Activated naive CD8-positive, alpha-beta T cell treated with anti-CD3 and anti-CD28 coated beads, Interleukin-2, amount 50 U/mL, for 16 hours (primary cell): ENCODE measurements at regions not wholly inside any gene's neighbourhood (a gene's known extent, or its start where the extent isn't known, plus 50 kb on each side); places are given as distances from the start of the nearest gene placed in this dataset.

Experiments
- DNase-seq: peaks from one replicate; pipeline ENCODE4 v3.0.0-alpha.2; 2020; ENCODE audit warnings: low read depth, low spot score

DNA sequence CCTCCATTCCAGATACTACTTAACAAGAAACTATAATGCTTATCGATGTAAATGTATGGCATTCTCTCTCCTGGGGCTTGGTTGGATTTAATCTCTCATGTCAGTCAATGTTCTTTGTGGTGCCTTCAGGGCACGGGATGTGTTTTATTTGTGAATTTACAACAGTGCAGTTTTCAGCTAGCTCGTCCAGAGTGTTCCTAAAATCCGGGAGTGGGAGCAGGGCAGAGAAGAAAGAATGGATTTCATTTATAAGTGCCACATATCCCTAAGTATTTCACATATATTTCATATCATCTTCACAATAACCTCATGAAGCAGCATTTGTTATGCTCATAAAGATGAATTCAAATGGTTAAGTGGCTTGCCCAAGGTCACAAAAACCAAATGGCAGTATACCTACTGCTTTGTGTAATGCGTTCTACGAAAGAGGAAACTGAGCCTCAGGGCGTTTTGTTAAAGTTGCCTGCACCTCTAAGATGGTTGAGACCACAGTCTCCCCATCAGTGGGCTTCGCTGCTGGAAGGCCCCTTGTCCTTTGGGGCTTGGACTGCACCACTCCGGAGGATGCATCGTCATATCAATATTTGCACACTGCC is 134.7 kb upstream of the MGAT5 start:
- DNase-seq = no peak

DNA sequence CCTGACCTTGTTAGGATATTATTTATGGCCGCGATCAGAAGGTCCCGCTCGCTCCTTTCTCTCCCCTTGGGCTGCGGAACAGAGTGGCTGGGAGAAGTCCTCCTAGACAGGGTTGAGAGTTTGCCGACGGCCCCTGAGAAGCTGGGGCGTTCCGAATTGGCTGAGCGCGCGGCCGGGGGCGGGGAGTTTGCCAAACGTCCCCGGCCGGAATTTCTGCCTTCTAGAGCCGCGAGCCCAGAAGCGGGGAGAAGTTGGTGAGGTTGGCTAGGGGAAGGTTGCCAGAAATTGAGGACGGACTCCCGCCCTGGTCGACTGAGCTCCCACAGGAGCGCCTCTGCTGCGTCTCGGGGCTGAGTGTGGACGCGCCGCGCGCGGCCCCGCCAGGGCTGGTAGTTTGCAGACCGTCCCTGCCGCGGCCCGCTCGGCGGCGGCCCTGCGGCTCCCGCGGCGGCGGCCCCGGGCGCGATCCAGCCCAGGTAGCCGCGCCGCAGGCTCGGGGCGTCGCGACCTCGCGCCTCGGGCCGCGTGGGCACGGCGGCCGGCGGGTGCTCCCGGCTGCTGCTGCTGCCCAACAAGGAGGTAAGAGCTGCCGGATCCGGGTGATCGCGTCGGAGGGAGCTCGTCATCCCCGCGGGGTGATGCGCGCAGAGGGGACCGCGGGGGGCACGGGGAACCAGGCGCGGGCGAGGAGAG is 134.0 kb upstream of the MGAT5 start:
- peak; percentile 53 for DNase-seq

DNA sequence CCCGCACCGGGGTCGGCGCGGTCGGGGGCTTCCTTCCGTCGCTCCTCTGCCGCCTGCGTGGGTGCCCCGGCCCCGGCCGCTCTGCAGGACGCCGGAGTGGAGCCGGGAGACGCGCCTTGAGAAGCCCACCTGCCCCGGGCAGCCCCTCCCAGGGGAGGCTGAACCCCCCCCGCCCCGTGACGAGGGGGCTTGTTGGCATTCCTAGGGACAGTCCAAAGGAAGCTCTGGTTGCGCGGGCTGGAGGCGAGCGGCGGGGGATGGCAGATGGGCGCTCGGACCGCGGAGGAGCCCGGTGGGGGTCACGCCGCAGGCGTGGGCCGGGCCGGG is 133.5 kb upstream of the MGAT5 start:
- no peak for DNase-seq

DNA sequence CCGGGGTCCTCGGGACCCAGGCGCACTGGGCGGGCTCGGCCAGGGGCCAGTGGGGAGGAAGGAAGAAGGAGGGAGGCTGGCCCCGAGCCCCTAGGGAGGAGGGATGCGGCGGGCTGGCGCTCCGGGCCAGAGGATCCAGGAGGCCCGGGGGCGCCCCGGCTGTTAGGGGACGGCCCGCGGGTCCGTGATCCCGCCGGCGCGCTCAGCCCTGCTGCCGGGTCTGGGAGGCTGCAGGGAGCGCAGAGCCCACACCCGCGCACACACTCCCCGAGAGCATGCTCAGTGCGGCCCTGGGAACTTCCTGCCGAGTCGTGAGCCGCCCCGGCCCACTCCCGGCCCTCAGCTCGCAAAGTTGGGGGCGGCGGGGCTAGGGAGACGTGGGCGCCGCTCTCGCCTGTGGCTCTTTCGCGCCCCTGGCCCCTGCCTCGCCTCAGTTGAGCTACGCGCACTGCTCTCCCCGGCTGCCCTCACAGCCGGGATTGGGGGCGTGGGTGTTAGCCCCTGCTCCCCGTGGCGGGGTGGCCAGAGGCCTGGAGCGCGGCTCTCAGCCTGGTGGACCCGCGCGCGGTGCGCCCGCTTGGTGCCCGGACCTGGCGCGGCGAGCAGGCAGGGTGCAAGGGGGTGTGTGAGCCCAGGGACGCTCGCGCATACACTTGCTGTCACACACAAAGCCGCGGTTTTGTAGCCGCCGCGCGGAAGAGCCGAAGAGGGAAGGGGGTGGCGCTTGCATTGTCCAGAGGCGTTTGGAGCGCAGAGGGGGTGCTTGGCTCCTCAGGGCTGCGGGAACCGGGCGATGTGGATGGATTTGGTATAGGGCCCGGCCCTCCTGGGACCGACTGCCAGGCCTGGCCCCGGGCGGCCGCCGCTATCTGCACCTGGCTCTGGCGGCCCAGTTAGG is 132.9 kb upstream of the MGAT5 start:
- peak; percentile 20 for DNase-seq

DNA sequence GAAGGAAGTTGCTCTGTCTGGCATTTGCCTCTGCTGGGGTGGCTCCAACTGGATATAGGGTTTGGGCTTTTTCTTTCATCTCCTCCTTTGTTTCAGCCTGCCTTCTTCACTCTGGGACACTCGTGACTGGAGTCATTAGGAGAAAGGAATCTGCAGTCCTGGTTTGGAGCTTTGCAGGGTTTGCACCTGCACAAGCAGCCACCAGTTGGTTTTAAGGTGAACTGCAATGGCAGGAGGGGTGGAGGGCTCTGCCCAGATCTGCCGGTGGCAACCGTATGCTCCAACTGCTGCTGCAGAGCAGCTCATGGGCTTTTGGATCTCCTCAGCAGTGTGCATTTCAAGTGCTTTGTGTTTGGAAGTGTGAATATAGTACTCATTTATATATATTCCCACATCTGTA is 131.3 kb upstream of the MGAT5 start:
- DNase-seq = no peak

DNA sequence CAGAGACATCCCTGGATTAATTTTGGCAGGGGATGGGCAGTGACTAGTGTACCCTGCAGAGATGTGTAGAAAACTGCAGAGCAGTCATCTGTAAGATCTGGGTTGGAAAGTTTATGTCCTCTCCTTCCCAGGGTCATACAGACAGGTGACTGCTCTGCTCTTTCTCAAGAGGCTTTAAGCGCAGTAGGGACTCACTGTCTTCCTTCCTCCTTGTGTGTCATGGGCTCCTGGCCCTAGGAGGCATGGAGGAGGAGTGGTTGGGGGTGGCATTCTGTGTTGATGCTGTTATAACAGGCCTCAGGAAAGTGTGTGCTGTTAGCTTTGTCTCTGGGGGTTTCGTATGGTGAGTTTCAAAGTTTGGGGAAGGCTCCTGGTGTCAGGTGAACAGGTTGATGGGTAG is 130.5 kb upstream of the MGAT5 start:
- no peak for DNase-seq

DNA sequence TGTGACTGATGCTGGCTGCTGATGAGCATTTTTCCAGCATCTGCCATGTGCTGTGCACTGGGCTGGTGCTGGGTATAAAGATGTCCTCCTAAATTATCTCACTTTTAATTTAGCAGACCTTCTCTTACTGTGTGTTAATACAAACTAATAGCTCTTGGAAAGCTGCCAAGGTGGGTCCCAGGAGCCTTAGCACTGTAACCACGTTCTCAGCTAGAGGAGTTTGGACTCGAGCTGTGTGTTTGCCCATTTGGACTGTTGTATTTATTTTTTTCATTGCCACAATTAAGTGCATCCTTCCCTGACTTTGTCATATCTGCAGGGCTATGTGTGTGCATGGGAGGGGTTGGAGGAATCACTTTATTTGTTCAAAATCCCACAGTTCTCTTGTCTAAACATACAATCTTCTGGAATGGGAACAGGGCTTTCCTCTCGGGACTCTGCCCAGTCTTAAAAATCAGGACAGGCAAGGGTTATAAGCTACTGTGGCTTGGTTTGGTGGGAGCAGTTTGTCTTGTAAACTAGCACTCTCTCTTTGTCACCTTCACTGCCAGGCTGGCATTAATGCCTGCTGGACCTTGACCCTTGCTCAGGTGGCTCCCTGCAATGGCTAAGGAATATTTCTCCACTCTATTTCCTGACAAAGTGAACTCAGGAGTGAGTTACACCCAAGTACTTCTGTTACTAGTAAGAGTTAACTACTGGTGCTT is 129.7 kb upstream of the MGAT5 start:
- DNase-seq = no peak

DNA sequence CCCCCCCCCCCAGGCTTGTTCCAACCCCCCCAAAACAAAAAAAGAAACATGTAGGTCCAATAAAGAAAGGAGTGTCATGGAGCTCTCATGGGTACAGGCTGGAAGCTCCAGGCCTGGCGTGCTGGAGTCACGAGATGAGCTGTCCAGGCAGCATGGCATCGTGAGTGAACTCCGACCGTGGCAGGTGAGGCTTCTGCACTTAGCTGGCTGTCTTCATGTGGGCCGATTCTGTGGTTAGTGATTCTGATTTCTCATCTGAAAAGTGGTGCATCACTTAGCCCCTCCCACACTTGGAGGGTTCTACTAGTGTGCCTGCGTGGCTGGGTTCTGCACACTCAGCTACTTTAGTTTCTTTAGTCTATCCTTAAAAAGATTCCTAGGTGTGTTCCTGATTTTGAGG is 126.4 kb upstream of the MGAT5 start:
- DNase-seq = peak; percentile 39

DNA sequence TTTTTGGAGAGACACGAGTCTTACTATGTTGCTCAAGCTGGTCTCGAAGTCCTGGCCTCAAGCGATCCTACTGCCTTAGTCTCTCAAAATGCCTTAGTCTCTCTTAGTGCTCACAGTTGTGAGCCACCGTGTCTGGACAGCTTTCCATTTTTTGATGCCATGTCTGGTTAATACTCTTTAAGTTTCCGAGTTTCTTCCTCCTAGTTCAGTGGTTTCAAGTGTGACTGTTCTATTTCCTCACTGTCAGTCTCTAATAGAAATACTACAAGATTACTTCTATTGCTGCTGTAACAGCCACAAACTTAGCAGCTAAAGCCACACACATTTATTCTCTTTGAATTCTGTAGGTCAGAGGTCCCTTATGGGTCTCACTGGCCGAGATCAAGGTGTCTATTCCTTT is 125.1 kb upstream of the MGAT5 start:
- DNase-seq = no peak

DNA sequence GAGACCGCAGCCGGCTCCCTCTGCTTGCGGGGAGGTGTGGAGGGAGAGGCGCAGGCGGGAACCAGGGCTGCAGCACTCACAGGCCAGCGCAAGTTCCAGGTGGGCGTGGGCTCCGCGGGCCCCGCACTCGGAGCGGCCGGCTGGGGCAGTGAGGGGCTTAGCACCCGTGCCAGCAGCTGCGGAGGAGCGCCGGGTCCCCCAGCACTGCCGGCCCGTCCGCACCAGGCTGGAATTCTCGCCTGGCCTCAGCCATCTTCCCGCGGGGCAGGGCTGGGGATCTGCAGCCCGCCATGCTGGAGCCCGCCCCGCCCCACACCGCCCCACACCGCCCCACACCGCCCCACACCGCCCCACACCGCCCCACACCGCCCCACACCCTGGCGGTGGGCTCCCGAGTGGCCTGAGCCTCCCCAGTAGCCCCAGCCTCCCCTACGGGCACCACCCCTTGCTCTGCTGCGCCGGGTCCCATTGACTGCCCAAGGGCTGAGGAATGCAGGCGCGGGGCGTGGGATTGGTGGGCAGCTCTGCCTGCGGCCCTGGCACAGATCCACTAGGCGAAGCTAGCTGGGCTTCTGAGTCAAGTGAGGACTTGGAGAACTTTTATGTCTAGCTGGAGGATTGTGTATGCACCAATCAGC is 123.9 kb upstream of the MGAT5 start:
- DNase-seq = no peak

DNA sequence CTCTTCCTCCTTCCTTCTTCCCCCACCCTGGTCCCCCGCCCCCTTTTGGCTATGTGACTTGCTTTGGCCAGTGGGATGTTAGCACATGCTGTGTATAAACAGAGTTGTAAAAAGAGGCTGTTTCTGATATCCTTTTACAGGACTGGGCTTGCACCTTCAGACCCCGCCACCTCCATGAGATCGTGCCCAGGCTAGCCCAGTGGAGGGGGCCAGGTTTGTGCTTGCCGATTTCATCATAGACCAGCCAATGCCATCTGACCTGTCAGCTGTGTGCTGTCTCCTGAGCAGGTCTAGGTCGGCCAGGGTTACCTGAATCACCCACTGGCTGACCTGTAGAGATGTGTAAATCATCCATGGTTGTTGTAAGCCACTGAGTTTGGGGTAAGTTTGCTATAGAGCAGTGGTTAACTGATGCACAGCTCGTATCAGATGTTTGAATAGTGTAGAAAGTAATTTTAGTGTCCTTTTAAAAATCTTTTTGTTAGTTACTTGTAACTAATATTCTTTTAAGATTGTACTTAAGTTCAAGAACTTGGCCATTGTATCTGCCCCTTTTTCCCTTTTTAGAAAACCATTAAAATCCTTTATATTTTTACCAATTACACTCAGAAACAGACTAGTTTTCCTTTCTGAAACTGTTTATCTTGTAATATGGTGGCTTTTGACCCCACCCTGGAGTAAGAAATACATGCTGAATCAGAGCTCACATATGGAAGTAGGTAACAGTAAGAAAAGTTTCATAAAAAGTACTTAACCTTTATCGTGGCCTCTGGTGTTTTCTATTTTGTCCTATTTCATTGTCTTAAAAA is 122.0 kb upstream of the MGAT5 start:
- no peak for DNase-seq

DNA sequence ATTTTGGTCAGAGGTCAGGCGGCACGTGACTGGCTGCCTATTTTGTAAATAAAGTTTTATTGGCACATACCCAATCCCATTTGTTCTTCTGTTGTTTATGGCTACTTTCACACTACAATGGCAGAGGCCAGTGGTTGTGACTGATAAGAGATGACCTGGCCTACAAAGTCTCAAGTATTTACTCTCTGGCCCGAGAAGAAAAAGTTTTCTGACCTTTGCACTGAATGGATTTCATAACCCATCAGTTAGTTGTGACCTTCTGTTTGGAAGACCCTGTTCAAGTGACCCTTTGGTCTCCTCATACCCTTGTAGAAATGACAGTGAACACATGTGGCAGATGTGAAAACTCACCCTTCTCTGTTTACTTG is 121.4 kb upstream of the MGAT5 start:
- DNase-seq = no peak

DNA sequence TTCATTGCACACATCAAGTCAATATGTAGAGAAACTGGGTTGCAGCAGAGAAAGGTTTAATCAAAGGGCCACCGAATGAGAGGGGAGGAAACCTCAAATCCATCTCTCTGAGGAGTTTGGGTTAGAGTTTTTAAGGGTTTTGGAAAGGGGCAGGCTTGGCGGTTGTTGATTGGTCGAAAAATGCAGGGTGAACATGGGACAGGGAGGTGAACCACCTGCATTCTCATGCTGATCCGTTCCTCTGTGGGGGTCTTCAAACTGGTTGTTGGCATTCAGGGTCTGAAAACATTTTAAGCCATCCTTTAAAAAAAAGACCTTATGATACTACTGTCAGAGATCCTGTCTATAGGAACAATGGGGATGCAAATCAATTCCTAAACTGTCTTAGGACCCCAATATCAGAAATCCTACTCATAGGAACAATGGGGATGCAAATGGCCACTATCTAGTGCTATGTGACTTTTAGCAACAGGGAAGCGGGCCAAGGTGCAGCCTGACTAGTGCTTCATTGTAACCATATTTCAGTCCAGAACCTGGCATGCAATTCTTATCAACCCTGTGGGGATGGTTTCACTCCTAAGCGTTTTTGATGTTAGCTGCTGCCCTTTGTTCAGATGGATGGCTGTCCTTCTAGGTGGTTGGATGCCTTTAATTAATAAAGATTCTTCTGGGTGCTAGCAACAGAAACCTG is 120.1 kb upstream of the MGAT5 start:
- no peak for DNase-seq

DNA sequence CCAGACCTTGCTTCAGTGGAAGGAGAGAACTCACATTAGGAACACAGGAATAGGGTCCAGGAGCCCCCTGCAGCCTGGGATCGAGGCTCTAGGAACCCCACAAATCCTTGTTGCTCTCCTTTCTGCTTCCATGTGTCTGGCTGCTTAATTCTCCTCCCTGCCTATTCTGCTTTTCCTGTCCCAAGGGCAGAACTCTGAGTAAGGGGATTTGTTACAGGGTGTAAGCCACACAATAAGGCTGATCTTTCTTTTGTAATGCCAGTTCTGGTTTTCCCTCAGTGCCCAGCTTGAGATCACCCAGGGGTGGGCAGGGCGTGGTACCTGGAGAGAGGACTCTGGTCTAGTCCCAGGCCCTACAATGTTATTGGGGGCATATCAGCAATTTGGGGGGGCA is 119.6 kb upstream of the MGAT5 start:
- DNase-seq = no peak

DNA sequence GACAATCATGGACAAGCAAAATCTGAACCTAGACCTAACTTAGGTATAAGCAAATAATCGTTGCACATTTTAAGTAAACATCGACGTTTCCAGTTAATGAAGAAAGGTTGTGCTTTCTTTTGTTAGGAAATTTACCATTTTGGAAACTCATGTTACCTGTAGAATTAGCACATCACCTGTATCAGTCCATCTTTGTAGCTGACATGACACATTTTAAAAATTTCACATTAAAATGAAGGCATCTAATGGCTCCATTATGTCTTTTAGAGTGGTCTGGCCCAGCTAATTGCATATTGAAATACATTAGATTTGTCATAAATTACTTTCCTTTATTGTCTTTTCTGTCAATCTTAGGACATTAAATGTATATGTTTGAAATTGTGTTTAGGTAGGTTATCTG is 119.0 kb upstream of the MGAT5 start:
- no peak for DNase-seq

DNA sequence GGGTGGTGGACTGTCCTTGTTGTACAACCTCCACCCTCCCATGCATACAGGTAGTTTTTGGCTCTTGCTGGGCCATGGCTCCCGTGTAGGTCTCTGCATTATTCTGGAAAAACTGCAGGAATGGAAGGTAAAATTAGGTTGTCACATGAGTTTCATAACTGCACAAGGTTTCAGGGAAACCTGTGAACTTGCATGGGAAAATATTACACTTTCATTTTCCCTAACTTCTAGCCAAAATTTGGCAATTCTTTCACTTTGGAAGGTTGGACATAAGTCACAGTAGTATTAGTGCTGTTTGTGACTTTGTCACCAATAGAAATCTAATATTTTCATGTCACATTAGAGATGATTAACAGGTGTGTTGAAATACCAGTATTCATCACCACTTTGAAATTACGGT is 118.1 kb upstream of the MGAT5 start:
- DNase-seq = no peak

DNA sequence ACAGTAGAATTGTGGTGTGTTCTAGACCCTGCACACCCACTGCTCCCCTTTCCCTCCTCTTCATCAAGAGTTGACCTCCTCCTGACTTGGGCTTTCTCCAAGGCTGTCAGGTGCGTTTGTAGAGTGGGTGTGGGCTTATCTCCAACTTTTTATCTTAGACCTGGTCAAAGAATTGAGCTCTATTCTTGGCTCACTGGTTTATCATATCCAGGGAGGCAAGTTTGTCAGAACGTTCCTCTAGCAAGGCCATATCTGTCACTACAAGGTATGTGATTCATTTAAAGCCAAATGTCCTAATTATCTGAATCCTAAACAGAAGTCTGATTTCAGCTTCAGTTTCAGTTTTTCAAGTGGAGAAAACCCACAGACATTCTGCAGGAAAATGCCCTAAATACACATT is 117.1 kb upstream of the MGAT5 start:
- no peak for DNase-seq

DNA sequence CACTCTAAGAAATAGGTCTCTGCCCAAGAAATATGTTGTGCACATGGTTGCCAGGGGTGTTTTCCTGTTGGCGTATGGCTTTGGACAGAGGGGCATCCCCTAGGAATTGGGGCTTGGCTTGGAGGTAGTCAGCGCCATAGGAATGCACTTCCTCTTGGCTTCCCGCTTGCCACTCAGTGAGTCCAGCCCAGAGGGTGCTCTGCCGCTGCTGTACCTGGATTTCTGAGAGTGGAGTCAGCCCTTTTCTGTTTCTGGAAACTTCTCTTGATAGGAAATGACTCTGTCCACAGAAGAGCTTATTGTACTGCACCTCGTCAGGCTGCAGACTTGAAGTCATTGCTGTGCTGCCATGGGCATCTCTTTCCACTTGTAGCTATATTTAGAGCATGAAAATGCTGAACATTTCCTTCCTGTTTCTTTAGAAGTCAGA is 116.7 kb upstream of the MGAT5 start:
- no peak for DNase-seq

DNA sequence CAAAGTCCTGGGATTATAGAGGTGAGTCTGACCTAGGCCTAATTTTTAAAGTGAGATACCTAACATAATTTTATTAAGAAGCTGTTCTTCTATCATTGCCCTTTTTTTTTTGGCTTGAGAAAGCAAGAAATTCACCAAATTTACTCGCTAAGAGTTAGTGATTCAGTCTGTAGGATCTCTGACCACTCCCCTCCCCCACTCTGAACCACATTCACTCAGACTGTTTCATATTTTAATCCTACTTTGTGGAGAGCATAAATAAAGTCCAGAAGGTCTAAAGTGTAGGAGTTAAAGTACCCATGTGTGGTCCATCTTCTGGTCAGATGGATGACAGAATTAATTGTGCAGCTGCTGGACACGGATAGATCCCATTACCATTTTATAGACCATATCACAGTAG is 115.8 kb upstream of the MGAT5 start:
- DNase-seq = no peak

DNA sequence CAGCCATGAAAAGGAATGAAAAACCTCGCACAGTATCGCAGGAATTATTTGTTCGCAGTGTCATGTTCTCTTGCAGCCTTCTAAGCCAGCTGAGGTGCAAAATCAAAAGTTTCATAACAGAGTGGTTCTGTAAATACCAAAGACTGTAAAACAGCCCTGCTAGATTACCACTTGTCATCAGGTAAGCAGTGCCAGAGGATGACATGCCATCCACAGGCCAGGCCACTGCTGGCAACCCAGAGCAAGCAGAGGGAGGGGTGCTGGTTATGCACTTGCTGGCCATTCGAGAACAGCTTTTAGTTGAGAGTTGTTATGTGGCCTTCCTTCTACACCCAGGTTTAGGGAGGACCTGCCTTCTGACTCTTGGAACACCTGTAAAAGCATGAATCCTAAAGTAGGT is 114.3 kb upstream of the MGAT5 start:
- DNase-seq = no peak
